ENCODE measurements at regions not wholly inside any gene's neighbourhood (a gene's known extent, or its start where the extent isn't known, plus 50 kb on each side); places are given as distances from the start of the nearest gene placed in this dataset.

GRCh38 chr5:90305041-90305720, 104.4 kb downstream of the CETN3 start:
- Histone ChIP-seq H3K36me3 (no peaks in the 10 kb centered on the region), H3K4me1 (no peaks in the 10 kb centered on the region), H3K4me3 (no peak overlapping the region), H3K27me3 (no peaks in the 10 kb centered on the region), H3K9me3 (no peaks in the 10 kb centered on the region), H3K27ac (replicated peaks in 1 of 4) (no peak overlapping the region)
- intact Hi-C loops (cut with DNase I), result no loop called here
- WGBS, result 60% methylated on average over 3 of the region's 3 CpGs
- TF ChIP-seq EP300 (IDR thresholded peaks at IDR 0.05), result no peak
- DNase-seq (ENCODE audit: extremely low spot score), result no peak

- H3K27ac ChIP-seq (replicated peaks in 1 of 4), result no peak overlapping the region
- 78% methylated on average over 2 of the region's 2 CpGs for WGBS
- no peaks in the 10 kb centered on the region for H3K36me3 ChIP-seq
- no peak overlapping the region for H3K4me3 ChIP-seq
- H3K9me3 ChIP-seq, result no peaks in the 10 kb centered on the region
- TF ChIP-seq CTCF (IDR thresholded peaks at IDR 0.05) (no peak), POLR2A (IDR thresholded peaks at IDR 0.05; ENCODE audit: low read depth) (no peak), EP300 (IDR thresholded peaks at IDR 0.05) (no peak), POLR2AphosphoS5 (IDR thresholded peaks at IDR 0.05) (no peak)
- no peak for DNase-seq (ENCODE audit: extremely low spot score)
- H3K4me1 ChIP-seq, result no peaks in the 10 kb centered on the region
- intact Hi-C loops (cut with DNase I), result no loop called here
- no peaks in the 10 kb centered on the region for H3K27me3 ChIP-seq
Observed at GRCh38 chr5:90301248-90301647, 108.3 kb downstream of the CETN3 start.

GRCh38 chr5:90297045-90297764, 112.4 kb downstream of the CETN3 start:
- Histone ChIP-seq H3K9me3 (no peaks in the 10 kb centered on the region), H3K4me1 (no peaks in the 10 kb centered on the region), H3K27ac (replicated peaks in 1 of 4) (no peak overlapping the region), H3K36me3 (no peaks in the 10 kb centered on the region), H3K27me3 (no peaks in the 10 kb centered on the region), H3K4me3 (no peak overlapping the region)
- TF ChIP-seq POLR2A (IDR thresholded peaks at IDR 0.05; ENCODE audit: low read depth), result no peak
- intact Hi-C loops (cut with DNase I), result no loop called here
- no peak for DNase-seq (ENCODE audit: extremely low spot score)
- 80% methylated on average over 7 of the region's 7 CpGs for WGBS

GRCh38 chr5:90294604-90295003, 115.0 kb downstream of the CETN3 start:
- TF ChIP-seq EP300 (IDR thresholded peaks at IDR 0.05) (no peak), CTCF (IDR thresholded peaks at IDR 0.05) (no peak), POLR2AphosphoS5 (IDR thresholded peaks at IDR 0.05) (no peak), POLR2A (IDR thresholded peaks at IDR 0.05; ENCODE audit: low read depth) (no peak)
- H3K27ac ChIP-seq (replicated peaks in 1 of 4), result no peak overlapping the region
- WGBS, result 93% methylated on average over 5 of the region's 5 CpGs
- no peak for DNase-seq (ENCODE audit: extremely low spot score)
- no peaks in the 10 kb centered on the region for H3K9me3 ChIP-seq
- no peak overlapping the region for H3K4me3 ChIP-seq
- H3K4me1 ChIP-seq, result no peaks in the 10 kb centered on the region
- H3K36me3 ChIP-seq, result no peaks in the 10 kb centered on the region
- no peaks in the 10 kb centered on the region for H3K27me3 ChIP-seq
- intact Hi-C loops (cut with DNase I), result no loop called here

GRCh38 chr5:90293931-90294330, 115.6 kb downstream of the CETN3 start:
- no peaks in the 10 kb centered on the region for H3K36me3 ChIP-seq
- H3K27me3 ChIP-seq, result no peaks in the 10 kb centered on the region
- TF ChIP-seq POLR2AphosphoS5 (IDR thresholded peaks at IDR 0.05) (peak in 1 of 2 donors; percentile 24), CTCF (IDR thresholded peaks at IDR 0.05) (no peak), POLR2A (IDR thresholded peaks at IDR 0.05; ENCODE audit: low read depth) (no peak), EP300 (IDR thresholded peaks at IDR 0.05) (no peak)
- no peak overlapping the region for H3K27ac ChIP-seq (replicated peaks in 1 of 4)
- WGBS, result 75% methylated on average over 2 of the region's 2 CpGs
- no peaks in the 10 kb centered on the region for H3K9me3 ChIP-seq
- no peaks in the 10 kb centered on the region for H3K4me1 ChIP-seq
- DNase-seq (ENCODE audit: extremely low spot score), result no peak
- intact Hi-C loops (cut with DNase I), result no loop called here
- no peak overlapping the region for H3K4me3 ChIP-seq

Data from esophagus muscularis mucosa (tissue), 4 donors.